A549 (cell line): ENCODE measurements at regions not wholly inside any gene's neighbourhood (a gene's known extent, or its start where the extent isn't known, plus 50 kb on each side); places are given as distances from the start of the nearest gene placed in this dataset.

Experiments
- ATAC-seq, 2 experiments: fragments of 200-7000 bp in 1 of 2; fragments of >200 bp in 1 of 2; cut with Nextera tagmentation in 1 of 2; cut with Tn5 transposase in 1 of 2; 3 replicates each; pipeline versions ENCODE4 v1.8.0 to v1.9.1; 2018 to 2020; ENCODE audit warnings: mild to moderate bottlenecking in 1 of 2, moderate library complexity in 1 of 2
- CTCF ChIA-PET: fragments of 300-600 bp; sonication (Branson Sonifier 250); formaldehyde crosslinking; extraction: SDS; loops from one replicate; lab custom pipeline; 2021; ENCODE audit warnings: antibody characterized with exemption, inconsistent platforms; lab: Yijun Ruan, JAX
- POLR2A ChIA-PET: fragments of 350-600 bp; formaldehyde crosslinking; extraction: SDS; loops from one replicate; lab custom pipeline; 2021; ENCODE audit warnings: antibody characterized with exemption, inconsistent platforms; lab: Yijun Ruan, JAX
- DNase-seq, 2 experiments: peaks; one replicate each; pipeline versions ENCODE4 v3.0.0 to v3.0.0-alpha.2; 2011 to 2016; ENCODE audit warnings: low read depth in 1 of 2, low spot score in 1 of 2
- FAIRE-seq: peaks from 2 replicates; lab custom pipeline; 2011; peaks lifted over from hg19 to GRCh38; lab: Jason Lieb, UNC
- H3K27ac ChIP-seq, 2 experiments: fragments of >200 bp; sonication (Bioruptor Twin); formaldehyde crosslinking; 3 replicates each; pipeline ENCODE4 v1.5.1; 2016 to 2017
- H3K4me1 ChIP-seq: fragments of >200 bp; sonication (Bioruptor Twin); formaldehyde crosslinking; 3 replicates; pipeline ENCODE4 v1.6.1; 2016
- H3K4me2 ChIP-seq: fragments of >200 bp; sonication (Bioruptor Twin); formaldehyde crosslinking; 3 replicates; pipeline ENCODE4 v1.6.1; 2016
- H3K4me3 ChIP-seq: fragments of >200 bp; sonication (Bioruptor Twin); formaldehyde crosslinking; 3 replicates; pipeline ENCODE4 v1.5.1; 2016
- H3K9me3 ChIP-seq: fragments of >200 bp; sonication (Bioruptor Twin); formaldehyde crosslinking; 3 replicates; pipeline ENCODE4 v1.6.1; 2016
- CBX8 ChIP-seq: fragments of 200-600 bp; sonication (generic); IDR thresholded peaks from 2 replicates; pipeline ENCODE4 v1.6.1; 2016
- CEBPB ChIP-seq, 2 experiments: fragments of >200 bp in 1 of 2; sonication (Bioruptor Twin) in 1 of 2; formaldehyde crosslinking in 1 of 2; IDR thresholded peaks; 2 replicates each; pipeline ENCODE4 v1.6.1; 2012 to 2016
- CTCF ChIP-seq: fragments of >200 bp; sonication (Bioruptor Twin); formaldehyde crosslinking; IDR thresholded peaks from 3 replicates; pipeline ENCODE4 v1.5.1; 2016
- E2F6 ChIP-seq: IDR thresholded peaks from 2 replicates; pipeline ENCODE4 v1.6.1; 2012; ENCODE audit warnings: low read depth, borderline replicate concordance
- EHF ChIP-seq: fragments of 250-450 bp; sonication (Bioruptor Pico); IDR thresholded peaks from 2 replicates; pipeline ENCODE4 v1.5.0; 2020; ENCODE audit warnings: mild to moderate bottlenecking
- EHMT2 ChIP-seq: fragments of 200-600 bp; sonication (generic); IDR thresholded peaks from 2 replicates; pipeline ENCODE4 v1.6.1; 2016; ENCODE audit warnings: antibody characterized with exemption, low read depth, mild to moderate bottlenecking, moderate library complexity
- FOSL2 ChIP-seq, 2 experiments: fragments of 450-650 bp in 1 of 2; fragments of >200 bp in 1 of 2; sonication (Bioruptor Twin) in 1 of 2; formaldehyde crosslinking; IDR thresholded peaks; 2 replicates each; pipeline versions ENCODE4 v1.5.0 to v1.6.1; 2016 to 2020; ENCODE audit warnings: mild to moderate bottlenecking in 1 of 2, moderate library complexity in 1 of 2
- FOXS1 ChIP-seq: fragments of 250-450 bp; sonication (Bioruptor Pico); IDR thresholded peaks from 2 replicates; pipeline ENCODE4 v1.5.0; 2020; ENCODE audit warnings: mild to moderate bottlenecking, moderate library complexity
- HDAC2 ChIP-seq: fragments of 200-600 bp; sonication (generic); IDR thresholded peaks from 2 replicates; pipeline ENCODE4 v1.6.1; 2016
- HEYL ChIP-seq: fragments of 250-450 bp; sonication (Bioruptor Pico); IDR thresholded peaks from 2 replicates; pipeline ENCODE4 v1.8.0; 2021; ENCODE audit warnings: mild to moderate bottlenecking, moderate library complexity
- HMGXB4 ChIP-seq: fragments of 250-450 bp; sonication (Bioruptor Pico); IDR thresholded peaks from 2 replicates; pipeline ENCODE4 v1.5.0; 2021; ENCODE audit warnings: mild to moderate bottlenecking, moderate library complexity, borderline replicate concordance
- HOXB5 ChIP-seq: fragments of 250-450 bp; sonication (Bioruptor Pico); IDR thresholded peaks from 2 replicates; pipeline ENCODE4 v1.5.0; 2020; ENCODE audit warnings: mild to moderate bottlenecking, moderate library complexity
- MAFK ChIP-seq: fragments of 450-650 bp; IDR thresholded peaks from 2 replicates; pipeline ENCODE4 v1.6.1; 2014; ENCODE audit not compliant: partially characterized antibody
- MAZ ChIP-seq: fragments of 150-350 bp; IDR thresholded peaks from 2 replicates; pipeline ENCODE4 v1.6.1; 2014; ENCODE audit warnings: antibody characterized with exemption, low read depth, low read length, borderline replicate concordance
- NPAS2 ChIP-seq: fragments of 250-450 bp; sonication (Bioruptor Pico); IDR thresholded peaks from 2 replicates; pipeline ENCODE4 v1.8.0; 2022; ENCODE audit warnings: mild to moderate bottlenecking, moderate library complexity, borderline replicate concordance
- RAD21 ChIP-seq, 2 experiments: fragments of >200 bp in 1 of 2; sonication (Bioruptor Twin) in 1 of 2; formaldehyde crosslinking in 1 of 2; IDR thresholded peaks in 1 of 2; conservative IDR thresholded peaks in 1 of 2; 2 replicates in 1 of 2; 3 replicates in 1 of 2; pipeline ENCODE4 v1.6.1; 2012 to 2018; ENCODE audit warnings: inconsistent platforms in 1 of 2
- USF2 ChIP-seq: fragments of 450-650 bp; IDR thresholded peaks from 2 replicates; pipeline ENCODE4 v1.6.1; 2014; ENCODE audit warnings: antibody characterized with exemption
- WGBS: methylation state at CpG from one replicate; pipeline ENCODE4 v1.1.6; 2017; ENCODE audit errors: missing lambda C conversion rate; 5-methylcytosine and 5-hydroxymethylcytosine counted together
- TF ChIP-seq, protein P1 (sequence below): fragments of >200 bp; sonication (Bioruptor Twin); formaldehyde crosslinking; IDR thresholded peaks from 3 replicates; pipeline ENCODE4 v1.6.1; 2016

- peak overlapping the region; percentile 18; the same call in 2 of the 3 replicates for H3K4me2 ChIP-seq
- TF ChIP-seq HOXB5, result no peak
- TF ChIP-seq RAD21 (conservative IDR thresholded peaks at IDR 0.05 in 1 of 2, IDR thresholded peaks at IDR 0.05 in 1 of 2), result 0 out of 5 replicates have a peak, but pooled peaks of 1 of the 2 experiments have one; percentile 5
- 50% methylated on average over 14 of the region's 14 CpGs for whole genome bisulfite sequencing
- POLR2A ChIA-PET, result no interaction called here
- FAIRE-seq (peak; percentile 63), ATAC-seq (peak; percentile 43 to 83; a peak in 4 of 6 replicates), DNase-seq (peak in 1 of 2 experiments; percentile 55)
- no peak overlapping the region for H3K4me3 ChIP-seq
- no peaks in the 10 kb centered on the region for H3K9me3 ChIP-seq
- H3K4me1 ChIP-seq, result no peaks in the 10 kb centered on the region
- H3K27ac ChIP-seq, result no peak overlapping the region
- CTCF ChIA-PET, result interaction anchor here (0.8 to 2.5 kb wide), 3 partner anchors 10 to 26 kb away, joined by 4 to 7 read pairs (median 7); no protein-coding TSS in a partner anchor
Measured at GRCh38 chr17:51487947-51488346, 227.6 kb downstream of the UTP18 start.

- CTCF ChIA-PET, result interaction anchor here (1.7 kb wide), 1 partner anchor 26 kb away, joined by 3 read pairs; no protein-coding TSS in a partner anchor
- ATAC-seq (no peak), DNase-seq (no peak)
- no peak for TF ChIP-seq CBX8
- TF ChIP-seq, all 56 proteins: peak for 0
- no peaks in the 10 kb centered on the region for H3K4me1 ChIP-seq
- FAIRE-seq, result no peak
- POLR2A ChIA-PET, result no interaction called here
- WGBS, result 57% methylated on average over 6 of the region's 6 CpGs
- H3K27ac ChIP-seq, result no peak overlapping the region
- no peak overlapping the region for H3K4me3 ChIP-seq
- 0 out of 3 replicates have a peak, but pooled peaks cover 5% of the 10 kb centered on the region for H3K9me3 ChIP-seq
- no peak overlapping the region for H3K4me2 ChIP-seq
Measured at GRCh38 chr17:51491416-51491815, 231.1 kb downstream of the UTP18 start.

GRCh38 chr17:51493206-51493605 is 232.9 kb downstream of the UTP18 start:
- CTCF ChIA-PET, result interaction anchor here (1.4 to 1.7 kb wide), 2 partner anchors 31 to 122 kb away, joined by 5 read pairs; no protein-coding TSS in a partner anchor

DNA sequence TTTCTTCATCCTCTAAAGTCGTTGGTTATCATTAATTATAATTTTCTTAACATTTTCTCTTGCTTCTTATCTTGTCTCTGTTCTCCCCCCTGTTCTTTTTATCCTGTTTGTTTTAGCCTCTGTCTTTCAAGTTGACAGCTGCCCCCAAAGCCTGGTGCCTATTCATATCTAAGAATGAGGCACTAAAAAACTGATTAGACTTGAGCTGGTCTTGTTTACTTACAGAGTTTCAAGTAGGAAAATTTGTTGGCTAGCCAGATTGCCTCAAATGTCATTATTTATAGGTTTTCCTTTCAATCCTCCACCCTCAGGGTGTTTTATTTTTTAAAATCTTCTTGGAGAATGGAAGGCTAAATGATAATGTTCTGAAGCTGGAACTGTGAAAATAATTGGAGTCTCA is 236.0 kb downstream of the UTP18 start:
- no peak for ATAC-seq
- POLR2A ChIA-PET, result no interaction called here

More at GRCh38 chr17:51493206-51493605, 232.9 kb downstream of the UTP18 start:
- Histone ChIP-seq H3K4me3 (no peak overlapping the region), H3K9me3 (0 out of 3 replicates have a peak, but pooled peaks cover 5% of the 10 kb centered on the region), H3K27ac (no peak overlapping the region), H3K4me2 (no peak overlapping the region), H3K4me1 (no peaks in the 10 kb centered on the region)
- DNase-seq (no peak), FAIRE-seq (no peak), ATAC-seq (no peak)
- 34% methylated on average over 2 of the region's 2 CpGs for WGBS
- TF ChIP-seq CBX8 (no peak), MAFK (no peak)
- POLR2A ChIA-PET, result no interaction called here

More for the DNA sequence above, 236.0 kb downstream of the UTP18 start:
- Histone ChIP-seq H3K4me1 (no peaks in the 10 kb centered on the region), H3K27ac (no peak overlapping the region), H3K9me3 (0 out of 3 replicates have a peak, but pooled peaks cover 5% of the 10 kb centered on the region), H3K4me3 (no peak overlapping the region), H3K4me2 (no peak overlapping the region)
- FAIRE-seq (peak; percentile 7), DNase-seq (no peak)
- no peak for TF ChIP-seq CTCF
- no peak for TF ChIP-seq HMGXB4 (CRISPR knock-in tag)
- no peak for TF ChIP-seq MAZ
- TF ChIP-seq HEYL (CRISPR knock-in tag), result no peak
- no peak for TF ChIP-seq CEBPB (IDR thresholded peaks at IDR 0.05)
- no peak for TF ChIP-seq RAD21 (conservative IDR thresholded peaks at IDR 0.05 in 1 of 2, IDR thresholded peaks at IDR 0.05 in 1 of 2)
- no peak for TF ChIP-seq E2F6
- TF ChIP-seq FOXS1 (CRISPR knock-in tag), result no peak
- no peak for TF ChIP-seq FOSL2 (IDR thresholded peaks at IDR 0.05)
- TF ChIP-seq FOSL2 (CRISPR knock-in tag; IDR thresholded peaks at IDR 0.05), result no peak
- no peak for TF ChIP-seq EHF (CRISPR knock-in tag)
- TF ChIP-seq HDAC2, result no peak
- TF ChIP-seq, protein P1, sequence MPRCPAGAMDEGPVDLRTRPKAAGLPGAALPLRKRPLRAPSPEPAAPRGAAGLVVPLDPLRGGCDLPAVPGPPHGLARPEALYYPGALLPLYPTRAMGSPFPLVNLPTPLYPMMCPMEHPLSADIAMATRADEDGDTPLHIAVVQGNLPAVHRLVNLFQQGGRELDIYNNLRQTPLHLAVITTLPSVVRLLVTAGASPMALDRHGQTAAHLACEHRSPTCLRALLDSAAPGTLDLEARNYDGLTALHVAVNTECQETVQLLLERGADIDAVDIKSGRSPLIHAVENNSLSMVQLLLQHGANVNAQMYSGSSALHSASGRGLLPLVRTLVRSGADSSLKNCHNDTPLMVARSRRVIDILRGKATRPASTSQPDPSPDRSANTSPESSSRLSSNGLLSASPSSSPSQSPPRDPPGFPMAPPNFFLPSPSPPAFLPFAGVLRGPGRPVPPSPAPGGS, result no peak
- TF ChIP-seq EHMT2, result no peak
- TF ChIP-seq NPAS2 (CRISPR knock-in tag), result no peak
- TF ChIP-seq USF2, result no peak
- WGBS, result 0% methylated on average over 1 of the region's 1 CpG
- CTCF ChIA-PET, result interaction anchor here (1.2 to 3.5 kb wide), 3 partner anchors 35 to 125 kb away, joined by 7 to 16 read pairs (median 9); no protein-coding TSS in a partner anchor
